ENCODE measurements at regions not wholly inside any gene's neighbourhood (a gene's known extent, or its start where the extent isn't known, plus 50 kb on each side); places are given as distances from the start of the nearest gene placed in this dataset.

DNA sequence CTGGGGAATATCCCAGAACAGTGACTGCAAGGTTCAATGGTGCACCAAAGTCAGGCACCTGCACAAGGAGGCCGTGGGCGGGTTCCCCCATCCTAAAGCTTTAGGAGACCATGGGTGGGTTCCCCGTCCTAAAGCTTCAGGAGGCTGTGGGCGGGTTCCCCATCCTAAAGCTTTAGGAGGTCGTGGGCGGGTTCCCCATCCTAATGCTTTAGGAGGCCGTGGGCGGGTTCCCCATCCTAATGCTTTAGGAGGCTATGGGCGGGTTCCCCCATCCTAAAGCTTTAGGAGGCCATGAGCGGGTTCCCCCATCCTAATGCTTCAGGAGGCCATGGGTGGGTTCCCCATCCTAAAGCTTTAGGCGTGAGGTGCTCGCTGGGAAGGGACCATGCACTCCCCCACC is 313.3 kb downstream of the FOXL1 start:
- no peak for DNase-seq
- Mint-ChIP-seq H3K27ac (no peak overlapping the region), H3K9me3 (peaks cover 7% of the 10 kb centered on the region), H3K27me3 (ENCODE audit: low read depth, poor library complexity) (peaks cover 20% of the 10 kb centered on the region), H3K4me3 (no peak overlapping the region), H3K4me1 (peaks cover 58% of the 10 kb centered on the region), H3K36me3 (ENCODE audit: low read depth) (peaks cover 11% of the 10 kb centered on the region)
- TF ChIP-seq, protein P1, sequence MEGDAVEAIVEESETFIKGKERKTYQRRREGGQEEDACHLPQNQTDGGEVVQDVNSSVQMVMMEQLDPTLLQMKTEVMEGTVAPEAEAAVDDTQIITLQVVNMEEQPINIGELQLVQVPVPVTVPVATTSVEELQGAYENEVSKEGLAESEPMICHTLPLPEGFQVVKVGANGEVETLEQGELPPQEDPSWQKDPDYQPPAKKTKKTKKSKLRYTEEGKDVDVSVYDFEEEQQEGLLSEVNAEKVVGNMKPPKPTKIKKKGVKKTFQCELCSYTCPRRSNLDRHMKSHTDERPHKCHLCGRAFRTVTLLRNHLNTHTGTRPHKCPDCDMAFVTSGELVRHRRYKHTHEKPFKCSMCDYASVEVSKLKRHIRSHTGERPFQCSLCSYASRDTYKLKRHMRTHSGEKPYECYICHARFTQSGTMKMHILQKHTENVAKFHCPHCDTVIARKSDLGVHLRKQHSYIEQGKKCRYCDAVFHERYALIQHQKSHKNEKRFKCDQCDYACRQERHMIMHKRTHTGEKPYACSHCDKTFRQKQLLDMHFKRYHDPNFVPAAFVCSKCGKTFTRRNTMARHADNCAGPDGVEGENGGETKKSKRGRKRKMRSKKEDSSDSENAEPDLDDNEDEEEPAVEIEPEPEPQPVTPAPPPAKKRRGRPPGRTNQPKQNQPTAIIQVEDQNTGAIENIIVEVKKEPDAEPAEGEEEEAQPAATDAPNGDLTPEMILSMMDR (IDR thresholded peaks at IDR 0.05) = no peak

DNA sequence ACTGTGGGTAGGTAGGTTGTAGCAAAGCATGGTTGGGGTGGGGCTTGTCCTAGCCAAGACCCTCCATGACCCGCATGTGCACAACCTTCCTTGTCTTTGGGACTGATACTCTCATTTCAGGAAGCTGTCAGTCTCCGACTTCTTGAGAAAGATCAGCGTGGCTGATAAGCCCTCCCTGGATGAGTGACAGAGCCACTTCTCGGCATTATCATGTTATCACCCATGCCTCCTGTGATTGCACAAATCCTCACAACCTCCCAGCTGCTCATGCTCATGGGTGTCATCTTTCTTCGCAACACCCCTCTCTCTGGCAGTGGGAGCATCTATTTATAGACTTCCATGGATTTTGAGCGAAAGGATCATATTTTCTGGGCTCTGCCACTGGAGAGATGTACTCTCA is 314.2 kb downstream of the FOXL1 start:
- TF ChIP-seq, protein P1 (IDR thresholded peaks at IDR 0.05) = no peak
- Mint-ChIP-seq H3K36me3 (ENCODE audit: low read depth) (peaks cover 11% of the 10 kb centered on the region), H3K9me3 (peaks cover 13% of the 10 kb centered on the region), H3K4me3 (no peak overlapping the region), H3K27me3 (ENCODE audit: low read depth, poor library complexity) (peaks cover 22% of the 10 kb centered on the region), H3K27ac (no peak overlapping the region), H3K4me1 (peaks cover 60% of the 10 kb centered on the region)
- no peak for DNase-seq

DNA sequence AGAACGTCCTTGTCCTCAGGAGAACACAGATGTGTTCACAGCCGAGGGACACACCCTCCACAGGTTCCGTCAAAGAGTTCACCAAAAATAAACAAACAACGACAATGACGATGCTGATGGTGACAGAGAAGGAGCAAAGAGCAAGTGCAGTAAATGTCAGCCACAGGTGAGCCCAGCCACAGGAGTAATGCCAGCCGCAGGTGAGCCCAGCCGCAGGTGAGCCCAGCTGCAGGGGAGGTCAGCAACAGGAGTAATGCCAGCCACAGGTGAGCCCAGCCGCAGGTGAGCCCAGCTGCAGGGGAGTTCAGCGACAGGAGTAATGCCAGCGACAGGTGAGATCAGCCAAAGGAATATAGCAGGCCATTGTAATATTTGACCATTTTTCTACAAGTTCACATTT is 315.2 kb downstream of the FOXL1 start:
- Mint-ChIP-seq H3K27ac (no peak overlapping the region), H3K36me3 (ENCODE audit: low read depth) (peaks cover 11% of the 10 kb centered on the region), H3K9me3 (peaks cover 13% of the 10 kb centered on the region), H3K4me3 (no peak overlapping the region), H3K27me3 (ENCODE audit: low read depth, poor library complexity) (peaks cover 22% of the 10 kb centered on the region), H3K4me1 (peaks cover 61% of the 10 kb centered on the region)
- no peak for DNase-seq
- TF ChIP-seq, protein P1 (IDR thresholded peaks at IDR 0.05) = no peak

DNA sequence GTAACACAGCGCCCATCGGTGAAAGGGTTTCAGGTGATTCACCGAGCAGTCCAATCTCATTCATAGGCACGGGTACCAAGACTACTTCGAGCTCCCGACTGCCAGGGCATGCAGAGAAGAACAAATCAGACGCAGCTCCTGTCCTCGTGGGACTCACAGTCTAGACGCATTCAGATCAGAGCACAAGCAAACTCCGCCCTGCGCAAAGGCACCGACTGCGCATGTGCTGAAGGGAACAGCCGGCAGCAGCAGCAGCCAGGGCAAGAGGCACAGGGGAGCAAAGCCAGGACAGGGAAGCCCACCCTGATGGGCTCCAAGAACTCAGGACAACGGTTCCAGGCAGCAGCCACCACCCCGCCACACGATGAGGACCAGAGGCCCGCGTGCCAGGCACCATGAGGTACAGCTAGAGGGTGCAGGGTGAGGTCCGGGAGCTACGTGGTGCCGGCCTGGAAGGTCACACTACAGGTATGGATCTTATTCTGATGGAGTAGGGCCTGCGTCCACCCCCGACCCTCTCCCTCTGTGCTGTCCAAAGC is 315.7 kb downstream of the FOXL1 start:
- TF ChIP-seq, protein P1 (IDR thresholded peaks at IDR 0.05) = no peak
- no peak overlapping the region for H3K4me3 Mint-ChIP-seq
- peaks cover 13% of the 10 kb centered on the region for H3K9me3 Mint-ChIP-seq
- DNase-seq = no peak
- peaks cover 24% of the 10 kb centered on the region for H3K27me3 Mint-ChIP-seq (ENCODE audit: low read depth, poor library complexity)
- no peak overlapping the region for H3K27ac Mint-ChIP-seq
- peaks cover 67% of the 10 kb centered on the region for H3K4me1 Mint-ChIP-seq
- H3K36me3 Mint-ChIP-seq (ENCODE audit: low read depth) = peaks cover 7% of the 10 kb centered on the region

DNA sequence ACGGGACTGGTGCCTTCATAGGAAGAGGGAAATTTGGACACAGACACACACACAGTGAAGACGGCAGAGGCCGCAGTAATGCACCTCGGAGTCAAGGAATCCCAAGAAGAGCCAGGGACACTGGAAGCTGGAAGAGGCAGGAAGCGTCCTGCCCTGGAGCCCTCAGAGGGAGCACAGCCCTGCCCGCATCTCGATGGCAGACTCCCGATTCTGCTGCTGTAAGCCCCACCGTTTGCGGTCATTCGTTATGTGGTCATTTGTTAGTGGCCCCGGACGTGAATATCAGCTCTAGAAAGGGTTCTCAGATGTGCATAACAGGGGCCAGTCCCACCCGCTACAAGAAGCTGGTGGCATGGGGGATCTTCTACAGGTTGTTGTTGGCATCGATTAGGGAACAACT is 316.6 kb downstream of the FOXL1 start:
- no peak for DNase-seq
- Mint-ChIP-seq H3K27me3 (ENCODE audit: low read depth, poor library complexity) (peaks cover 28% of the 10 kb centered on the region), H3K4me3 (peak overlapping the region; percentile 57), H3K4me1 (peaks cover 70% of the 10 kb centered on the region), H3K9me3 (peaks cover 9% of the 10 kb centered on the region), H3K36me3 (ENCODE audit: low read depth) (no peaks in the 10 kb centered on the region), H3K27ac (no peak overlapping the region)
- TF ChIP-seq, protein P1 (IDR thresholded peaks at IDR 0.05) = no peak

DNA sequence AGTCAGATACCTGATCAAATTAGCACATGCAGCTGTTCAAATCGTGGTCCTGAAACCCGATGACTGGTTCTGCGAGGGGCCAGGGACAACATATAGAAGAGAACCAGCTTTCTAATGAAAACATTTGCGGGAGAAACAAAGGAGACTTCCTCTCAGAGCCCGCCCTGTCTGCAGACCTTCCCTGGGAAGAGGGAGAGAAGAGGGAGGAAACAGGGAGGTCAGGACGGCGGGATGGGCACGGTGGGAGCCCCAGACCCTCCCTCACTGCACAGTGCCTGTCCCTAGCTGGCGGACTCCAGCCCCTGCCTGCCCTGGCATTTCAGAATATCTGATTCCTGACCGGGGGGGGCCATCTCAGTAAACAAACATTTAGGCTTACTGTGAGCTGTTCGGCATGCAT is 317.3 kb downstream of the FOXL1 start:
- peak overlapping the region; percentile 60 for H3K27ac Mint-ChIP-seq
- H3K27me3 Mint-ChIP-seq (ENCODE audit: low read depth, poor library complexity) = peaks cover 29% of the 10 kb centered on the region

More for the DNA sequence above, 317.3 kb downstream of the FOXL1 start:
- H3K4me3 Mint-ChIP-seq = no peak overlapping the region
- no peaks in the 10 kb centered on the region for H3K36me3 Mint-ChIP-seq (ENCODE audit: low read depth)
- TF ChIP-seq, protein P1 (IDR thresholded peaks at IDR 0.05) = no peak
- no peak for DNase-seq
- H3K4me1 Mint-ChIP-seq = peaks cover 72% of the 10 kb centered on the region
- peaks cover 9% of the 10 kb centered on the region for H3K9me3 Mint-ChIP-seq

Data from nephron progenitor cell (in vitro differentiated cells).